ENCODE measurements at regions not wholly inside any gene's neighbourhood (a gene's known extent, or its start where the extent isn't known, plus 50 kb on each side); places are given as distances from the start of the nearest gene placed in this dataset.

GRCh38 chr15:37582852-37583251 lies 351.6 kb upstream of the TMCO5A start:
- DNase-seq, result no peak

DNA sequence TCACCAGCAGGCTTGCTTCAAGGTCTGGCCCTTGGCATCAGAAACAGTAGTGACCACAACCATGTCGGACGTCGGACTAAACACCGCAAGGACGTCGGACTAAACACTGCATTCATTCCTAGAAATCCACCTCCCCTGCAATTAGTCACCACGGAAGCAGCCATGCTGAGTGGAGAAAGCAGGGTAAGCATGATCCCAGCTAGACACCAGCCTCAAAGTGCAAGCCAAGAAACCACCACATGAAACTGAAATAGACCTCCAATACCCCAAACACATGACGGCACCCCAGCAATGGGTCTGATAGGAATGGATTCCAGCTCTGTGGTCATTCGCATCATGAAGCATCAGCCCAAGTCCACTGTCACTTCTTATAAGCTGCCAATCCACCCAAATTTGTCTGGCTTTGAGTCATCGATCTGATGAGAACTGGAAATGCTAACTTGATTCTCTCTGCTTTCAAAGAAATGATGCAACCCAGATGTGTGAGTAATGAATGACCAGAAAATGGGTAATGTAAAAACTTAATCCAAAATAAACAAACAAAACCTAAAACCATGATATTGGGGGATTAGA lies 348.3 kb upstream of the TMCO5A start:
- DNase-seq, result no peak

DNA sequence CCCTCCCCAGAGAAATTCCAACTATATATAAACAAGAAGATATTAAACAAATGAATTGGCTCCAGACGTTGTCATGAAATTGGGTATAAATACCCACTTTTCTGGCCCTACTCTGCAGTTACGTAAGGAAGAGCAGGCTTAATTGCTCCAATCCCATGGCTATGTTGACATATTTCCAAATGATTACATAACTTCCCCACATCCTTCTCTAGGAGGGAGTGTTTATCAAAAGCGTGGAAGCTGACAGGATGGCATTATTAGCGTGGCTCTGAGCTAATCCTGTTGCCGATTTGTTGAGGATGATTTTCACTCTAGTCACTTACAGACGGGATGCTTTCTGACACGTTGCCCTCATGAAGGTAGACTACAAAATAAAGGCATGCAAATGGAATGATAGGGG lies 347.5 kb upstream of the TMCO5A start:
- DNase-seq, result no peak

- no peak for DNase-seq
These were observed 340.0 kb upstream of the TMCO5A start for GRCh38 chr15:37594417-37594816.

DNA sequence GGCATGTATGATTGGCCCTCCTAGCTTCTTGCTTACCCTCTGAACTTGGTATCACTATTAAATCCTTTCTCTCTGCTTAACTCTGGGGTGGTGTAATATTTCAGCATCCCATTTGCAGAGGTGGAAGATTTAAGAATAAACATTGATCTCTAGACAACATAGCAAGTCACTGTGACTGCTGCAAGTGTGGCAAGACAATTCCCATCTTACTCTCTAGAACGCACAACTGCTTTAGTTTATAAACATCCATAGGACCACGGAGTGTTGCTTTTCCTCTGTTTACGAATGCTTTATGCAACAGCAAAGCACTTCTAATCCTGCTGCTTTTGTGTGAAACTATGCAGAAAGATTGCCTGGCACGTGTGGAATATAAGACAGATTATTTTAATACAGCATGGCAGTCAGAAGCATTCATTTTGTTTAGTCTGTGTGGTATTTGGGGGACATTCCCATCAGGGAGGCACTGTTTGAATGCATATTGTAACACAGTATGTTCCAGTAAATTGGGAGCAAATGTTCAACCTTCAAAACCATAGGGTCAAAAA lies 338.9 kb upstream of the TMCO5A start:
- DNase-seq, result no peak

- DNase-seq, result no peak
These were observed 335.3 kb upstream of the TMCO5A start for GRCh38 chr15:37599156-37599555.

DNA sequence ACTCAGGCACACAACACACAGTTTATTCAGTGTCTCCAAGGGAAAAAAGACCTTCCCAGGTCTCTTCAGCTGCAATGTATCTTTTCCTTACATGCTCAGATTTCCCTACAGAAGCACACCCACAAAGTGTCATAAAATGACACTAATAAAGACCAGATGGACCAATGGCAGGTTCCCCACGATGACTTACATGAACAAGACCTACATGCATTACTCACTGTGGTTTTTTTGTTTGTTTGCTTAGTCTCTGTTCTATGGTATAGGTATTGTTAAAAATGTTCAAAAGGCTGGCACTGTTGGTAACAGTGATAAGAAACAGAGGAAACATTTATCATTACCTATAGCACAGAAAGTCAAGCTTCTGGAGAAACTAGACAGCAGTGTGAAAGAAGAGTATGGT lies 318.2 kb upstream of the TMCO5A start:
- no peak for DNase-seq

- DNase-seq, result no peak
These were observed 316.1 kb upstream of the TMCO5A start for GRCh38 chr15:37618353-37618752.

DNA sequence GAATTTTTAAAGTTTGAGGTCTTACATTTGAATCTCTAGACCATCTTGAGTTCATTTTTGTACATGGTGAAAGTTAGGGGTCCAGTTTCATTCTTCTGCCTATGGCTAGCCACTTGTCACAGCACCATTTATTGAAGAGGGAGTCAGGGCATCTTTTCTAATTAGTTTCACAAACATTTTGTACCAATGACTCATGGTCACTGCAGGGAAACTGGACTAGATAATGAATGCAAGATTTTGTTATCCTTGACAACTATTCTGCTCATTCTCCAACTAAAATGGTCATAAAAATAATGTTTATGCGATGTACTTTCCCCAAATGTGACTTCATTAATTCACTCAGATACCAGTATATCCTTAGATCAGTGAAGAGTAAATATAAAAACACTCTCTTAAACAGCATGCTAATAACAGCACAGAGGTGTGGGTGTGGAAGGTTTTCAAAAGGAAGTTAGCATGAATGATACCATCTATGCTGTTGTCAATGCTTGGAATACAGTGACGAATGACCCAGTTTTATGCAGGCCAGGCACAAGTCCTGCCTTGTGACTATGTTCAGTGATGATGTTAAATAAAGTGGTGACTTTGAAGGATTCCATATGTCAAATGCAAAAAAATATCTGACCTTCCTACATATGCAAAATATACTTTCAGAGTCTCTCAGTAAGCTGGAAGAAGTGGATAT lies 314.9 kb upstream of the TMCO5A start:
- no peak for DNase-seq

DNA sequence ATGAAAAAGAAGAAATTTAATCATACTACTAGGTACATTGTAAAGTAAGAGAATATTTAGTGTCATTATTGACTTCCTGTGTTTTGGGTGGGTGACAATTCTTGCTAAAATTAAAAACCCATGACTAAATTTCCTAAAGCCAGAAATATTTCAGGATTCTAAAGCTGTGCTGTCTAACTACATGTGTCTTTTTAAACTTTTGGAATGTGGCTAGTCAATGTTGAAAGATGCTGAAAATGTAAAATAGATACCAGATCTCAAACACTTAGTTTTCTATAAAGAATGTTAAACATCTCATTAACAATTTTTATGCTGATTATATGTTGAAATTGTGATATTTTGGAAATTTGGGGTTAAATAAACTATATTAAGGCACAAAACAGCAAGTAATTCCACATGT lies 308.9 kb upstream of the TMCO5A start:
- DNase-seq, result no peak

DNA sequence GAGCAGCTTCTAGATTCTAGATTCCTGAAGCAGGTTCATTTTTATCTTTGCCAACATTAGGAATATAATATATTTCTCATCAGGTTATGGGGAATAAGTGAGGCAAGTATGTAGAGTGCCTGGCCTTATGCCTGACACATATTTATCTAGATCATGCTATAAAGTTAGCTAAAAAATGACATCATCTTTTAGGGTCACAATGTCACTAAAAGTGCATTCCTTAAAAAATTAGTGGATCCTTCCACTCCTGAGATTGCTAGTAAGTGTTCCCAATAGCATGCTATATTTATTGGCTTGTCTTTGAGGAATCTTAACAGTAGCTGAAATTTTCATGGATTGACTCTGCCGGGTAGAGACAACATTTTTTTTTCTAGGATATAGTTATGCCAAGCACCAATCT lies 305.9 kb upstream of the TMCO5A start:
- no peak for DNase-seq

DNA sequence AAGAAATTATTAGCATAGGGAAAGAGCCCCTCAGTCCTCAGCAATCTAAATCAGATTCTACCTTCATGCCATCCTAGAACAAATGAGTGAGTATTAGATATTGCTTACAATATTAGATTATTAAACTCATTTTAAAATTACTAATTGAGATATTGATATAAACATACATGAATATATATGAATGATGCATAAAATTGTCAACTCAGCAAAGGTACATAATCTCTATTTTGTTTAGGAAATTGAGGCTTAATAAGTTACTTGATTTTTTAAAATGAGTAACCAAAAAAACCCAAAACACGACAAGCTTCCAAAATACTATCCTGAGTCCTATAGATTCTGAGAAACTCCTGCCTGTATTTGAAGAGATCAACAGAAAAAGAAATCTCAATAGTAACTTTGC lies 297.7 kb upstream of the TMCO5A start:
- DNase-seq, result no peak

DNA sequence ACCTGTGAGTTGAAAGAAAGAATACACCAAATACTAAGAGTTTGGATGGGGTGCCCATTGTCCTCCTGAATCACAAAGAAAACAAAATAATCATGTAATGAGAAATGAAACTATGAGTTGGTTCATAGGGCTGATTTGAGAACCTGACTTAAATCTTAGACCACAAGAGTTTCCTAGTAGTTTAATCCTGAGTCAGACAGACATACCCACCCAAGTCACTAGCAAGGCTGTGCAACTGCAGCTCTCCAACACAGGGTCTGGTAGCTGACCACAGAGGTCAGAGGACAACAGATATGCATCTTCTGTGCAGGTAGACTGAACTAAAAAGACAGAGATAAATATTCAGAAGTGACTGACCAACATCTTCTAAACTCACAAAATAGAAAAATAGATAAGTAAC lies 296.3 kb upstream of the TMCO5A start:
- no peak for DNase-seq

GRCh38 chr15:37638691-37639090 lies 295.7 kb upstream of the TMCO5A start:
- no peak for DNase-seq

DNA sequence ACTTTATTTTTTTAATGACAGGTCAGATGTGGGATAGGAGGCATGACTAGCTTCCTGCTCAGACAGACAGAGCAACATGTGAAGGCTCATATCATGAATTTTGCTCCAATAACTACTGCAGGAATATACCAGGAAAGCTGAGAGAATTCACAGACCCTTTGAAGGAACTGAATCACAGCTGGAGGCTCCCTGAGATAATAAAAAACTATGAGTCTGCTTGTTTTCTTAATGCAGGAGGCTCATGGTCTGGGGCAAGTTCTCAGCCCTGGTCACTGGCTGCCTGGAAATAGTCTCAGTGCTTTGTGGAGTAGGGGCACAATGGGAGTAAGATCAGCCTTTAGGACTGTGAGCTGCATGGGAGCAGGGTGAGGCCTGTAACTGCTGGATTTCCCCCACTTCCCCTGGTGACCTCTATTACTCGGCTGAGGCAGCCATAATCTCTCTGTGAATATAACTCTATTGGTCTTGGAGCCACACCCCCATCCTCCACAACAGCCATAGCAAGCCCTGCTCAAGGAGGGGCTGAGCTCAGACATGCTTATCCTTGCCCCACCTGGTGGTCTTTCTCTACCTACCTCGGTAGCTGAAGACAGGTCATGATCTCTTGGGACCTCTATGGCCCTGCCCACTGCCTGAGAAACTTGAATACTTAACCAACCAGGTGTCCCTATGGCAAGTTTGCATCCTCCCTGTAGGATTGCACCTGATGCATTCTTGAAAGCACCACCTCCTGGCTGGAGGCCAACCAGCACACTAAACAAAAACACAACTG lies 281.6 kb upstream of the TMCO5A start:
- DNase-seq, result no peak

GRCh38 chr15:37678124-37678523 lies 256.3 kb upstream of the TMCO5A start:
- DNase-seq, result no peak

DNA sequence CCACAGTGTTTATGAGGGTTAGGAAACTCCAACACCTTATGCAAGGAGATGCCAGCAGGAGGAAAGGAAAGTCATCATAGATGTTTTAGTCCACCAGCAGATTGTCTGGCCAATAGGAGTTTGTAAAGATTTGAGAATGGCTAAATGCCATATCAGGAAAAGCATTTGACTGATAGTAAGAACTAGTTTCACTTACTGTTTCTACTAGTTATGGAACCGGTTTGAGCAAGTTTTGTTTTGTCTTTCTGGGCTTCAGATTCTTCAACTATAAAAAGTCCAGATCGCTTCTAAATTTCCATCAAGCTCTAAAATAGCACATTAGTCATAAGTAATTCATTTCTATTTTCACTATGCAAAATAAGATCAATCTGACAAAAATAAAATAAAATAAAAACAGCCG lies 254.8 kb upstream of the TMCO5A start:
- DNase-seq, result no peak

DNA sequence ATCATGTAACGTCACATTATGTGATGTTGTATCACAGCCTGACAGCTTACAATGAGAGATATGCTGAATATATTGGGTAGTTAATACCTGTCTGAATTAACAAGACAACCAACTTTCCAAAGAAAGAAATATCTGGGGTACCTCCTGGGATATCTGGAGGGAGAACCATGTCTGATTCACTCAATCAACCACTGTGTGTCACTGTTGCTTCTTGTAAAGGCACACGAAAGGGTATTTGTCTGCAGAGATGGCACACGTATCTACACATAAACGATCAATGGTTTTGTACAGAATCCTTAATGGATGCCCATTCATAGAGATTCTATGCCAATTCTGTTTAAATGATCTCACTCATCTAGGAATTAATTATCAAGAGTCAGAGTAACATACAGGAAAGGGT lies 252.1 kb upstream of the TMCO5A start:
- DNase-seq, result no peak

DNA sequence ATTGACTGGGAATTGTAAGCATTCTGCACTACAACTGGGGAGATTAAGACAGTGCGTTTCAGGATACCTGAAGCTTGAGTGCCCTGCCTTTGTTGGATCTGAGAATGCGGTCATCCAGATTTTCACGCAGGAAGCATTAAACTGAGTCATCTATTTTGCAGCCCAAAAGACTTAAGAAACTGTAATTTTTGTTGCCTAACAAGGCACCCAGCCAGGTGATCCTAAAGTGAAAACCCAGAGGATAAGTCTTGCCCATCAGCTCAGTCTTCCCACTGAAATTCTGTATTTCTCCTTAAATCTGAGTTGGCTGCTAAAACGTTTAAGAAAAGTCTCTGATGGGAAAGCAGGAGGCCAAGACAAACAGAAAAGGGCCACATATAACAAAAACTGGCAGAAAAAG lies 242.5 kb upstream of the TMCO5A start:
- no peak for DNase-seq

- no peak for DNase-seq
These were observed 240.5 kb upstream of the TMCO5A start for GRCh38 chr15:37693926-37694325.

DNA sequence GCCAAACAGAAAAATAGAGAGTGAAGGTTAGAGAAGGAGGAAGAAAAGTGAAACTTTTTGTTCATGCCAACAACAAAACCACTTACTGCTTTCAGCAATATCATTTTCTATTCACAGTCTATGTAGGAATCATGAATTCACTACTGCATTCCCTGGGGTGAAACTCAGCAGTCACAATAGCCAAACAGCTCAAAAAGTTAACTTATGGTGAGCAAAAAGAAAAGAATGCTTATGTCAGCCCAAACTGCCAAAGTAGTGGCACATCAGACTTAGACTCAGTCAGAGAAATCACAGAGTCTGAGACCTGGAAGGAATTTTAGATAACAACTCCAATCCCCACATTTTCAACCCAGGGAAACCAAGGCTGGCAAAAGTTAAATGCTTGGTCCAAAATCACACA lies 238.7 kb upstream of the TMCO5A start:
- no peak for DNase-seq

GRCh38 chr15:37698679-37699078 lies 235.8 kb upstream of the TMCO5A start:
- no peak for DNase-seq

GRCh38 chr15:37701230-37701629 lies 233.2 kb upstream of the TMCO5A start:
- DNase-seq, result no peak

GRCh38 chr15:37709669-37710068 lies 224.8 kb upstream of the TMCO5A start:
- no peak for DNase-seq

Data from skin of body (tissue), 1 donor.